ENCODE measurements at regions not wholly inside any gene's neighbourhood (a gene's known extent, or its start where the extent isn't known, plus 50 kb on each side); places are given as distances from the start of the nearest gene placed in this dataset.

GRCh38 chr10:36469585-36469984 lies 655.8 kb upstream of the ANKRD30A start:
- Histone ChIP-seq H3K79me2 (ENCODE audit: low read depth) (no peaks in the 10 kb centered on the region), H3K4me2 (no peak overlapping the region), H3F3A (ENCODE audit: insufficient read depth, low read depth) (no peaks in the 10 kb centered on the region), H3K9me2 (ENCODE audit: insufficient read depth) (no peaks in the 10 kb centered on the region), H3K27me3 (ENCODE audit: insufficient read depth, low read depth) (no peaks in the 10 kb centered on the region), H3K4me3 (no peak overlapping the region), H2AFZ (no peak overlapping the region), H3K4me1 (replicated peaks; ENCODE audit: insufficient read depth) (no peaks in the 10 kb centered on the region), H3K36me3 (ENCODE audit: low read depth) (no peaks in the 10 kb centered on the region), H3K9me3 (ENCODE audit: insufficient read depth, low read depth) (no peaks in the 10 kb centered on the region), H4K20me1 (ENCODE audit: insufficient read depth) (no peaks in the 10 kb centered on the region), H3K27ac (no peak overlapping the region)
- CTCF ChIA-PET, result no interaction called here
- POLR2A ChIA-PET (ENCODE audit: unreplicated experiment), result no interaction called here
- no peak for TF ChIP-seq CTCF (conservative IDR thresholded peaks at IDR 0.05)
- no peak for TF ChIP-seq EZH2 (IDR thresholded peaks at IDR 0.05; ENCODE audit: low read depth)
- BruUV-seq (replicated peaks), result no TSS peak
- no peak for DNase-seq
- intact Hi-C loops (cut with micrococcal nuclease; ENCODE audit: unreplicated experiment), result no loop called here

GRCh38 chr10:36468620-36469019 lies 656.8 kb upstream of the ANKRD30A start:
- Histone ChIP-seq H3K79me2 (ENCODE audit: low read depth) (no peaks in the 10 kb centered on the region), H3K27me3 (ENCODE audit: insufficient read depth, low read depth) (no peaks in the 10 kb centered on the region), H3K27ac (no peak overlapping the region), H3K9me2 (ENCODE audit: insufficient read depth) (no peaks in the 10 kb centered on the region), H3K36me3 (ENCODE audit: low read depth) (no peaks in the 10 kb centered on the region), H3K4me1 (replicated peaks; ENCODE audit: insufficient read depth) (no peaks in the 10 kb centered on the region), H3K4me3 (no peak overlapping the region), H3K4me2 (no peak overlapping the region), H2AFZ (no peak overlapping the region), H3K9me3 (ENCODE audit: insufficient read depth, low read depth) (no peaks in the 10 kb centered on the region), H3F3A (ENCODE audit: insufficient read depth, low read depth) (no peaks in the 10 kb centered on the region), H4K20me1 (ENCODE audit: insufficient read depth) (no peaks in the 10 kb centered on the region)
- CTCF ChIA-PET, result no interaction called here
- TF ChIP-seq CTCF (conservative IDR thresholded peaks at IDR 0.05), result no peak
- no peak for TF ChIP-seq EZH2 (IDR thresholded peaks at IDR 0.05; ENCODE audit: low read depth)
- POLR2A ChIA-PET (ENCODE audit: unreplicated experiment), result no interaction called here
- intact Hi-C loops (cut with micrococcal nuclease; ENCODE audit: unreplicated experiment), result no loop called here
- DNase-seq, result no peak
- no TSS peak for BruUV-seq (replicated peaks)

- no peaks in the 10 kb centered on the region for H3K9me2 ChIP-seq (ENCODE audit: insufficient read depth)
- H3K4me1 ChIP-seq (replicated peaks; ENCODE audit: insufficient read depth), result no peaks in the 10 kb centered on the region
- no peak overlapping the region for H3K27ac ChIP-seq
- no peaks in the 10 kb centered on the region for H3K36me3 ChIP-seq (ENCODE audit: low read depth)
- BruUV-seq (replicated peaks), result no TSS peak
- intact Hi-C loops (cut with micrococcal nuclease; ENCODE audit: unreplicated experiment), result no loop called here
- no peak for DNase-seq
- TF ChIP-seq EZH2 (IDR thresholded peaks at IDR 0.05; ENCODE audit: low read depth), result no peak
- TF ChIP-seq CTCF (conservative IDR thresholded peaks at IDR 0.05), result no peak
- H4K20me1 ChIP-seq (ENCODE audit: insufficient read depth), result no peaks in the 10 kb centered on the region
- H3K79me2 ChIP-seq (ENCODE audit: low read depth), result no peaks in the 10 kb centered on the region
- no peak overlapping the region for H3K4me2 ChIP-seq
- CTCF ChIA-PET, result no interaction called here
- no peaks in the 10 kb centered on the region for H3F3A ChIP-seq (ENCODE audit: insufficient read depth, low read depth)
- H3K9me3 ChIP-seq (ENCODE audit: insufficient read depth, low read depth), result no peaks in the 10 kb centered on the region
- H2AFZ ChIP-seq, result no peak overlapping the region
- H3K27me3 ChIP-seq (ENCODE audit: insufficient read depth, low read depth), result no peaks in the 10 kb centered on the region
- POLR2A ChIA-PET (ENCODE audit: unreplicated experiment), result no interaction called here
- no peak overlapping the region for H3K4me3 ChIP-seq
Measured at GRCh38 chr10:36465604-36466379, 659.6 kb upstream of the ANKRD30A start.
